DOHH2 (cell line): ENCODE measurements at regions not wholly inside any gene's neighbourhood (a gene's known extent, or its start where the extent isn't known, plus 50 kb on each side); places are given as distances from the start of the nearest gene placed in this dataset.
"Not testable (repeated sequence)": the region's sequence is repeated elsewhere in the genome, so short reads cannot be mapped to it uniquely, and the experiment has no call there.

Experiments
- H3F3A ChIP-seq: fragments of 200-600 bp; sonication (generic), shearing (Covaris generic); 2 replicates; pipeline ENCODE4 v1.6.0; 2016; ENCODE audit warnings: antibody characterized with exemption, mild to moderate bottlenecking; ENCODE audit not compliant: control insufficient read depth, insufficient read depth
- H3K27ac ChIP-seq: fragments of 200-600 bp; sonication (generic); 2 replicates; pipeline ENCODE4 v1.5.1; 2014; ENCODE audit warnings: low read depth, mild to moderate bottlenecking, low read length, moderate library complexity
- H3K27me3 ChIP-seq: fragments of 200-600 bp; sonication (generic); 2 replicates; pipeline ENCODE4 v1.6.1; 2014; ENCODE audit warnings: mild to moderate bottlenecking, low read length, mixed read lengths; ENCODE audit not compliant: control insufficient read depth
- H3K36me3 ChIP-seq: fragments of 200-600 bp; sonication (generic); 2 replicates; pipeline ENCODE4 v1.6.1; 2014; ENCODE audit warnings: mild to moderate bottlenecking, low read length, moderate library complexity, mixed read lengths; ENCODE audit not compliant: control insufficient read depth
- H3K4me1 ChIP-seq: fragments of 200-600 bp; sonication (generic); 2 replicates; pipeline ENCODE4 v1.6.1; 2014; ENCODE audit warnings: mild to moderate bottlenecking, low read length, mixed read lengths; ENCODE audit not compliant: control insufficient read depth
- H3K4me2 ChIP-seq: fragments of 200-600 bp; sonication (generic); 2 replicates; pipeline ENCODE4 v1.6.0; 2014; ENCODE audit warnings: mild to moderate bottlenecking, low read length, moderate library complexity
- H3K4me3 ChIP-seq: fragments of 200-600 bp; sonication (generic); 2 replicates; pipeline ENCODE4 v1.5.1; 2014; ENCODE audit warnings: mild to moderate bottlenecking, low read length, mixed read lengths
- H3K79me2 ChIP-seq: fragments of 200-600 bp; sonication (generic); 2 replicates; pipeline ENCODE4 v1.6.1; 2014; ENCODE audit warnings: mild to moderate bottlenecking, low read length, mixed read lengths; ENCODE audit not compliant: control insufficient read depth
- H3K9me2 ChIP-seq: fragments of 200-600 bp; sonication (generic); replicated peaks from 2 replicates; pipeline ENCODE4 v1.6.1; 2014; ENCODE audit warnings: mild to moderate bottlenecking, low read length, mixed read lengths; ENCODE audit not compliant: control insufficient read depth
- H3K9me3 ChIP-seq: fragments of 200-600 bp; sonication (generic); 2 replicates; pipeline ENCODE4 v1.6.1; 2014; ENCODE audit warnings: antibody characterized with exemption, low read length, mixed read lengths; ENCODE audit not compliant: control insufficient read depth, insufficient read depth
- H4K20me1 ChIP-seq: fragments of 200-600 bp; sonication (generic); 2 replicates; pipeline ENCODE4 v1.6.0; 2014; ENCODE audit warnings: low read depth, mild to moderate bottlenecking, antibody characterized with exemption, low read length, moderate library complexity; ENCODE audit not compliant: control insufficient read depth, insufficient read depth
- EZH2phosphoT487 ChIP-seq: fragments of 200-600 bp; sonication (generic); IDR thresholded peaks from 2 replicates; pipeline ENCODE4 v1.6.1; 2017; ENCODE audit warnings: borderline replicate concordance, mild to moderate bottlenecking, antibody characterized with exemption, low read length, moderate library complexity, mixed read lengths
- TF ChIP-seq, protein P1 (sequence below): fragments of 200-600 bp; sonication (generic); IDR thresholded peaks from one replicate; pipeline ENCODE4 v1.5.1; 2014; ENCODE audit warnings: antibody characterized with exemption, mild to moderate bottlenecking, low read depth, low read length; ENCODE audit not compliant: poor library complexity, severe bottlenecking

DNA sequence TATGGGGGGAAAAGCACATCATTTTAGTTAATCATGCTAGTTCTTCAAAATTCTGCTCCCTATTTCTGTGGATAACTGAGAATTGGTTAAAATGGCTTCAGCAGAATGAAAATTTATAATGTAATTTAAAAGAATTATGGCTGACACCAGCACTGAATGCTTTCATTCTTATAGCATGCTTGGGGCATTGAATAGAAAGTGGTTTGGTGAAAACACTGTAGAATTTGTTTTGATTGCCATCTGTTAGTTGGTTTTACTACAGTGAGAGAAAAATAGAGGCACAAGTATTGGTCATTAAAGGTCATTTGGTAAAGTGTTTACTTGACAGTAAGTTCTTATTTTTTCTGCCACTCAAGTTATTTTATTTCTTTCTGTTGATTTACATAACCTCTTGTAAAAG, 70.8 kb downstream of the PRORP start:
- Histone ChIP-seq H3K9me2 (no peaks in the 10 kb centered on the region), H3K27me3 (no peaks in the 10 kb centered on the region), H3K9me3 (no peaks in the 10 kb centered on the region), H3K4me3 (no peak overlapping the region), H4K20me1 (no peaks in the 10 kb centered on the region), H3K4me2 (no peak overlapping the region), H3K4me1 (no peaks in the 10 kb centered on the region), H3K79me2 (no peaks in the 10 kb centered on the region), H3F3A (no peaks in the 10 kb centered on the region), H3K36me3 (no peaks in the 10 kb centered on the region), H3K27ac (no peak overlapping the region)
- no peak for TF ChIP-seq EZH2phosphoT487
- TF ChIP-seq, protein P1, sequence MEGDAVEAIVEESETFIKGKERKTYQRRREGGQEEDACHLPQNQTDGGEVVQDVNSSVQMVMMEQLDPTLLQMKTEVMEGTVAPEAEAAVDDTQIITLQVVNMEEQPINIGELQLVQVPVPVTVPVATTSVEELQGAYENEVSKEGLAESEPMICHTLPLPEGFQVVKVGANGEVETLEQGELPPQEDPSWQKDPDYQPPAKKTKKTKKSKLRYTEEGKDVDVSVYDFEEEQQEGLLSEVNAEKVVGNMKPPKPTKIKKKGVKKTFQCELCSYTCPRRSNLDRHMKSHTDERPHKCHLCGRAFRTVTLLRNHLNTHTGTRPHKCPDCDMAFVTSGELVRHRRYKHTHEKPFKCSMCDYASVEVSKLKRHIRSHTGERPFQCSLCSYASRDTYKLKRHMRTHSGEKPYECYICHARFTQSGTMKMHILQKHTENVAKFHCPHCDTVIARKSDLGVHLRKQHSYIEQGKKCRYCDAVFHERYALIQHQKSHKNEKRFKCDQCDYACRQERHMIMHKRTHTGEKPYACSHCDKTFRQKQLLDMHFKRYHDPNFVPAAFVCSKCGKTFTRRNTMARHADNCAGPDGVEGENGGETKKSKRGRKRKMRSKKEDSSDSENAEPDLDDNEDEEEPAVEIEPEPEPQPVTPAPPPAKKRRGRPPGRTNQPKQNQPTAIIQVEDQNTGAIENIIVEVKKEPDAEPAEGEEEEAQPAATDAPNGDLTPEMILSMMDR: no peak

DNA sequence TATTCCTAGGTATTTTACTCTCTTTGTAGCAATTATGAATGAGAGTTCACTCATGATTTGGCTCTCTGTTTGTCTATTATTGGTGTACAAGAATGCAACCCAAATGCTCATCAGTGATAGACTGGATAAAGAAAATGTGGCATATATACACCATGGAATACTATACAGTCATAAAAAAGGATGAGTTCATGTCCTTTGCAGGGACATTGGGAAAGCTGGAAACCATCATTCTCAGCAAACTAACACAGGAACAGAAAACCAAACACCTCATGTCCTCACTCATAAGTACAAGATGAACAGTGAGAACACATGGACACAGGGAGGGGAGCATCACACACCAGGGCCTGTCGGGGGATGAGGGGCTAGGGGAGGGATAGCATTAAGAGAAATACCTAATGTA, 71.8 kb downstream of the PRORP start:
- H3K79me2 ChIP-seq, H3K4me2 ChIP-seq, H3F3A ChIP-seq, H4K20me1 ChIP-seq, H3K9me2 ChIP-seq, H3K4me1 ChIP-seq, H3K9me3 ChIP-seq, H3K4me3 ChIP-seq, H3K27ac ChIP-seq, H3K36me3 ChIP-seq, H3K27me3 ChIP-seq: not testable (repeated sequence)

DNA sequence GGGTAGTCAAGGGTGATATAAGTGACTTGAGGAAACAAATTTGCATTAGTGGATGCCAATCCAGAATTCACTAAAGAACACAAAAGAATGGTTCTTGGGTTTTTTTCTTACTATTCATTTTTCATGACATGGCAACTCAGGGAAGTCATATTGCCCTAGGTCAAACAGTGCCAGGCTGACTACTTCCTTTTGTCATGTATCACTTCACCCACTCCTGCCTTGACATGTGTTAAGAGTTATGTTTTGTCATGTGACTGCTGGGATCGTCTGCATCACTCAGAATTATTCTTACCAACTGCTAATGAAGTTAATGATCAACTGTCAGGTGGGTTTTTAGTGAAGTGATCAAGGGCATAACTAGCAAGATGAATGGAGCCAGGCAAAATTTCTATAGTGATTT, 74.2 kb downstream of the PRORP start:
- Histone ChIP-seq H4K20me1 (no peaks in the 10 kb centered on the region), H3K4me1 (peaks cover 5% of the 10 kb centered on the region), H3K27me3 (no peaks in the 10 kb centered on the region), H3K36me3 (no peaks in the 10 kb centered on the region), H3K27ac (no peak overlapping the region), H3K79me2 (no peaks in the 10 kb centered on the region), H3K9me3 (no peaks in the 10 kb centered on the region), H3K9me2 (no peaks in the 10 kb centered on the region), H3K4me3 (no peak overlapping the region), H3K4me2 (no peak overlapping the region), H3F3A (no peaks in the 10 kb centered on the region)
- TF ChIP-seq, protein P1: no peak
- no peak for TF ChIP-seq EZH2phosphoT487

DNA sequence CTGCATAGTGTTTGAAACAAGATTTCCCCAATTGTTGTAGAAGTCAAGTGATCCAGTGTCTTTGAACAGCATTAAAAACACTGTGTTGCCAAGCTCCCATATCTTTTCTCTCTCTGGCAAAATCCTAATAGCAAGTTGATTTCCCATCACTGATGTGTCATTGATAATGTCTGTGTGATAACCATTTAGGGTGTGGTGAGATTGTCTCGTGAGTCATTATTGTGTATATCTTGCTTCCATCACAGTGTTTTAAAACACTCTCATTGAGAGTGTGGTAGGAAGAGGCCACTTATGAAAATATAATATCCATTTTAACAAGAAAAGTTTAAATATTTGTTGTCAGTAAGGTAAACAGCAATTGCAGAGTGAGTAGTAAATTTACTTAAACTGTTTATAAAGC, 74.7 kb downstream of the PRORP start:
- H3K36me3 ChIP-seq: no peaks in the 10 kb centered on the region
- H4K20me1 ChIP-seq: no peaks in the 10 kb centered on the region
- no peaks in the 10 kb centered on the region for H3K9me2 ChIP-seq
- no peak overlapping the region for H3K4me3 ChIP-seq
- no peak overlapping the region for H3K27ac ChIP-seq
- TF ChIP-seq EZH2phosphoT487: no peak
- TF ChIP-seq, protein P1: no peak
- peaks cover 5% of the 10 kb centered on the region for H3K4me1 ChIP-seq
- no peak overlapping the region for H3K4me2 ChIP-seq
- H3K79me2 ChIP-seq: no peaks in the 10 kb centered on the region
- no peaks in the 10 kb centered on the region for H3K9me3 ChIP-seq
- no peaks in the 10 kb centered on the region for H3K27me3 ChIP-seq
- no peaks in the 10 kb centered on the region for H3F3A ChIP-seq
